HCT116 (cell line): ENCODE measurements at regions not wholly inside any gene's neighbourhood (a gene's known extent, or its start where the extent isn't known, plus 50 kb on each side); places are given as distances from the start of the nearest gene placed in this dataset.

ENCODE experiments used
- ATAC-seq: fragments of 200-7000 bp; cut with Tn5 transposase; 2 replicates; pipeline ENCODE4 v1.9.1; 2020; ENCODE audit warnings: mild to moderate bottlenecking, moderate library complexity
- BruUV-seq: library from RNA; stranded (reverse); fragments of 400-500 nt; replicated peaks from 2 replicates; lab custom pipeline; 2021; lab: Mats Ljungman, UMichigan
- CTCF ChIA-PET: fragments of 300-600 bp; sonication (Branson Sonifier 250); formaldehyde crosslinking; loops from one replicate; lab custom pipeline; 2021; ENCODE audit warnings: antibody characterized with exemption; lab: Charles Lee
- POLR2A ChIA-PET: fragments of 300-600, 350-600 bp; sonication (Branson Sonifier 250); formaldehyde crosslinking; loops from one replicate; lab custom pipeline; 2021; ENCODE audit warnings: antibody characterized with exemption; lab: Charles Lee
- RAD21 ChIA-PET, 2 experiments: fragments of 300-600 bp; sonication (Branson Sonifier 250); formaldehyde crosslinking; loops; one replicate each; lab custom pipeline; 2023; ENCODE audit warnings: low total read pairs in 2 of 2; ENCODE audit not compliant: uncharacterized antibody in 2 of 2, unreplicated experiment in 2 of 2, low non-redundant PET in 1 of 2; lab: Charles Lee
- DNase-seq: peaks from one replicate; pipeline ENCODE4 v3.0.0-alpha.2; 2010; ENCODE audit warnings: low read depth, low spot score
- H2AFZ ChIP-seq: fragments of 200-600 bp; shearing (Covaris generic), sonication (generic); 2 replicates; pipeline ENCODE4 v1.6.1; 2017; ENCODE audit warnings: low read depth, mixed run types, mixed read lengths, antibody characterized with exemption, low read length; ENCODE audit not compliant: poor library complexity, severe bottlenecking
- H3K27ac ChIP-seq: 2 replicates; pipeline ENCODE4 v1.5.1; 2012; ENCODE audit warnings: low read depth, low read length
- H3K27me3 ChIP-seq: fragments of 200-600 bp; sonication (generic); 2 replicates; pipeline ENCODE4 v1.6.1; 2016; ENCODE audit warnings: mixed run types, low read length, mixed read lengths; ENCODE audit not compliant: insufficient read depth
- H3K36me3 ChIP-seq, 2 experiments: fragments of 200-500 bp in 1 of 2; fragments of 200-600 bp in 1 of 2; sonication (Bioruptor generic) in 1 of 2; sonication (generic) in 1 of 2; 2 replicates each; pipeline versions ENCODE4 v1.5.1 to v1.6.1; 2014 to 2016; ENCODE audit warnings: low read length in 2 of 2, inconsistent platforms in 1 of 2, mixed read lengths in 1 of 2, mixed run types in 1 of 2; ENCODE audit not compliant: insufficient read depth in 2 of 2, control insufficient read depth in 1 of 2
- H3K4me1 ChIP-seq, 2 experiments: fragments of 200-600 bp in 1 of 2; sonication (generic) in 1 of 2; 2 replicates each; pipeline versions ENCODE4 v1.5.1 to v1.6.1; 2012 to 2017; ENCODE audit warnings: low read length in 2 of 2, inconsistent platforms in 1 of 2, mild to moderate bottlenecking in 1 of 2, mixed read lengths in 1 of 2, mixed run types in 1 of 2, moderate library complexity in 1 of 2; ENCODE audit not compliant: insufficient read depth in 2 of 2, control insufficient read depth in 1 of 2
- H3K4me2 ChIP-seq: fragments of 200-600 bp; sonication (generic); 2 replicates; pipeline ENCODE4 v1.6.1; 2017; ENCODE audit warnings: mixed run types, low read length, mixed read lengths
- H3K4me3 ChIP-seq, 2 experiments: fragments of 200-600 bp in 1 of 2; sonication (generic) in 1 of 2; replicated peaks in 1 of 2; 2 replicates each; pipeline ENCODE4 v1.5.1; 2011 to 2016; ENCODE audit warnings: low read length in 2 of 2, control low read depth in 1 of 2, low read depth in 1 of 2, mild to moderate bottlenecking in 1 of 2, mixed read lengths in 1 of 2, mixed run types in 1 of 2
- H3K79me2 ChIP-seq: fragments of 200-600 bp; sonication (generic); 2 replicates; pipeline ENCODE4 v1.6.1; 2017; ENCODE audit warnings: mild to moderate bottlenecking, mixed run types, low read length, moderate library complexity, mixed read lengths; ENCODE audit not compliant: insufficient read depth
- H3K9ac ChIP-seq: fragments of 200-600 bp; sonication (generic); 2 replicates; pipeline ENCODE4 v1.6.1; 2016; ENCODE audit warnings: low read length, mixed read lengths
- H3K9me2 ChIP-seq: fragments of 200-600 bp; sonication (generic), shearing (Covaris generic); 2 replicates; pipeline ENCODE4 v1.6.1; 2017; ENCODE audit warnings: mixed run types, mild to moderate bottlenecking, moderate library complexity; ENCODE audit not compliant: insufficient read depth
- H3K9me3 ChIP-seq, 2 experiments: fragments of 200-500 bp in 1 of 2; fragments of 200-600 bp in 1 of 2; sonication (Bioruptor generic) in 1 of 2; sonication (generic) in 1 of 2; 2 replicates each; pipeline ENCODE4 v1.6.1; 2014 to 2017; ENCODE audit warnings: low read length in 2 of 2, mixed read lengths in 2 of 2, inconsistent platforms in 1 of 2, low read depth in 1 of 2, mild to moderate bottlenecking in 1 of 2, mixed run types in 1 of 2, moderate library complexity in 1 of 2; ENCODE audit not compliant: control insufficient read depth in 1 of 2, insufficient read depth in 1 of 2
- H4K20me1 ChIP-seq: fragments of 200-600 bp; sonication (generic), shearing (Covaris generic); 2 replicates; pipeline ENCODE4 v1.6.1; 2017; ENCODE audit warnings: mixed run types, mild to moderate bottlenecking, moderate library complexity; ENCODE audit not compliant: insufficient read depth
- CBX3 ChIP-seq: IDR thresholded peaks from 2 replicates; pipeline ENCODE4 v1.6.1; 2012; ENCODE audit warnings: low read depth
- CEBPB ChIP-seq: IDR thresholded peaks from 2 replicates; pipeline ENCODE4 v1.6.1; 2012; ENCODE audit warnings: low read depth
- EGR1 ChIP-seq: IDR thresholded peaks from 2 replicates; pipeline ENCODE4 v1.6.1; 2012; ENCODE audit warnings: low read depth
- EZH2 ChIP-seq: fragments of 200-600 bp; sonication (generic); IDR thresholded peaks from 2 replicates; pipeline ENCODE4 v1.6.1; 2017; ENCODE audit warnings: antibody characterized with exemption, mixed run types
- EZH2phosphoT487 ChIP-seq: fragments of 200-600 bp; IDR thresholded peaks from 2 replicates; pipeline ENCODE4 v1.6.1; 2018; ENCODE audit warnings: antibody characterized with exemption, borderline replicate concordance
- POLR2A ChIP-seq: IDR thresholded peaks from 2 replicates; pipeline ENCODE4 v1.7.0; 2011; ENCODE audit warnings: borderline replicate concordance; ENCODE audit not compliant: insufficient read depth, insufficient read length; ENCODE audit errors: extremely low read depth
- REST ChIP-seq: IDR thresholded peaks from 2 replicates; pipeline ENCODE4 v1.6.1; 2012; ENCODE audit warnings: low read depth
- SIN3A ChIP-seq: IDR thresholded peaks from 2 replicates; pipeline ENCODE4 v1.6.1; 2012; ENCODE audit warnings: low read depth
- SRF ChIP-seq: IDR thresholded peaks from 2 replicates; pipeline ENCODE4 v1.6.1; 2012; ENCODE audit warnings: low read depth
- YY1 ChIP-seq: IDR thresholded peaks from 2 replicates; pipeline ENCODE4 v1.6.1; 2011; ENCODE audit warnings: low read length, low read depth, moderate library complexity, mild to moderate bottlenecking; ENCODE audit not compliant: insufficient replicate concordance; ENCODE audit errors: extremely low read depth
- ZBTB33 ChIP-seq: IDR thresholded peaks from 2 replicates; pipeline ENCODE4 v1.6.1; 2011; ENCODE audit warnings: mild to moderate bottlenecking, low read length, moderate library complexity; ENCODE audit not compliant: insufficient replicate concordance; ENCODE audit errors: extremely low read depth
- ZFX ChIP-seq: fragments of 450-650 bp; IDR thresholded peaks from 2 replicates; pipeline ENCODE4 v1.6.1; 2017
- intact Hi-C: fragments of 100-400 bp; cut with micrococcal nuclease; formaldehyde crosslinking; loops from 2 replicates; pipeline ENCODE4 v1.10.0; 2022

GRCh38 chr6:134596191-134596590 is 278.3 kb upstream of the SGK1 start:
- ATAC-seq (no peak), DNase-seq (no peak)
- H3K36me3 ChIP-seq = no peaks in the 10 kb centered on the region
- BruUV-seq = no TSS peak
- H3K27me3 ChIP-seq = no peaks in the 10 kb centered on the region
- H4K20me1 ChIP-seq = no peaks in the 10 kb centered on the region
- H3K4me3 ChIP-seq = no peak overlapping the region
- TF ChIP-seq CEBPB (no peak), REST (no peak), YY1 (no peak), EZH2phosphoT487 (no peak), SRF (no peak), SIN3A (no peak), ZBTB33 (no peak), CBX3 (no peak), POLR2A (no peak), EZH2 (no peak), ZFX (no peak), EGR1 (no peak)
- ChIA-PET POLR2A (no interaction called here), RAD21 (no interaction called here), CTCF (no interaction called here)
- H3K9me2 ChIP-seq = no peaks in the 10 kb centered on the region
- no peak overlapping the region for H3K9ac ChIP-seq
- no peak overlapping the region for H2AFZ ChIP-seq
- no peak overlapping the region for H3K4me2 ChIP-seq
- no peaks in the 10 kb centered on the region for H3K4me1 ChIP-seq
- H3K27ac ChIP-seq = no peak overlapping the region
- intact Hi-C loops = no loop called here
- H3K79me2 ChIP-seq = no peaks in the 10 kb centered on the region
- peaks cover 5% of the 10 kb centered on the region in 2 experiments; a peak in 2 of 4 replicates for H3K9me3 ChIP-seq
